GM19455 (cell line): ENCODE measurements at regions not wholly inside any gene's neighbourhood (a gene's known extent, or its start where the extent isn't known, plus 50 kb on each side); places are given as distances from the start of the nearest gene placed in this dataset.

Source experiments
- ATAC-seq: cut with Tn5 transposase; IDR thresholded peaks from one replicate; pipeline ENCODE4 v1.9.1; 2021; ENCODE audit not compliant: unreplicated experiment

DNA sequence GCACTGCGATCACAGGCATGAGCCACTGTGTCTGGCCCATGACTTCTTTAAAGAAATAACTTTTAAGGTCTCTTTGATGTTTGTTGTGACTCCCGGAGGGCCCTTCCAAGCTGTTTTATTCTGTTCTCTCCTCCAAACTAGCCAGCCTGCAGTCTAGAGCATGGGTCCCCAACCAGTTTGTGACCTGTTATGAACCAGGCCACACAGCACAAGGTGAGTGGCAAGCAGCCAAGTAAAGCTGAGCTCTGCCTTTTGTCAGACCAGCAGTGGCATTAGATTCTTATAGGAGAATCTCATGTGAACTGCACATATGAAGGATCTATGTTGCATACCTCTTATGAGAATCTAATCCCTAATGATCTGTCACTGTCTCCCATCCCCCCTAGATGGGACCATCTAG lies 223.9 kb upstream of the RGPD4 start:
- ATAC-seq: no peak

- no peak for ATAC-seq
Measured at GRCh38 chr2:107607054-107607453, 219.6 kb upstream of the RGPD4 start.

- no peak for ATAC-seq
Measured at GRCh38 chr2:107607473-107607872, 219.2 kb upstream of the RGPD4 start.

DNA sequence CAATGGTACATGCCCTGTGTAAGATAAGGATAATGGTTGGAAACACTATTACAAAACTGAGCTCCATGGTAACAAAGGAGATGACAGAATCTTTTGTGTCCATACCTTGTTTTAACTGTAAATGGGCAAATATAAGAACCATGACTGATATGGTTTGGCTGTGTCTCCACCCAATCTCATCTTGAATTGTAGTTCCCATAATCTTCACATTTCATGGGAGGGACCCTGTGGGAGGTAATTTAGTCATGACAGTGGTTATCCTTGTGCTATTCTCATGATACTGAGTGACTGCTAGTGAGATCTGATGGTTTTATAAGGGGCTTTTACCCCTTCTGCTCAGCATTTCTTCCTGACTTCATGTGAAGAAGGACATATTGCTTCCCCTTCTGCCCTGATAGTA lies 211.7 kb upstream of the RGPD4 start:
- no peak for ATAC-seq

- ATAC-seq: no peak
Measured at GRCh38 chr2:107618769-107619168, 207.9 kb upstream of the RGPD4 start.

DNA sequence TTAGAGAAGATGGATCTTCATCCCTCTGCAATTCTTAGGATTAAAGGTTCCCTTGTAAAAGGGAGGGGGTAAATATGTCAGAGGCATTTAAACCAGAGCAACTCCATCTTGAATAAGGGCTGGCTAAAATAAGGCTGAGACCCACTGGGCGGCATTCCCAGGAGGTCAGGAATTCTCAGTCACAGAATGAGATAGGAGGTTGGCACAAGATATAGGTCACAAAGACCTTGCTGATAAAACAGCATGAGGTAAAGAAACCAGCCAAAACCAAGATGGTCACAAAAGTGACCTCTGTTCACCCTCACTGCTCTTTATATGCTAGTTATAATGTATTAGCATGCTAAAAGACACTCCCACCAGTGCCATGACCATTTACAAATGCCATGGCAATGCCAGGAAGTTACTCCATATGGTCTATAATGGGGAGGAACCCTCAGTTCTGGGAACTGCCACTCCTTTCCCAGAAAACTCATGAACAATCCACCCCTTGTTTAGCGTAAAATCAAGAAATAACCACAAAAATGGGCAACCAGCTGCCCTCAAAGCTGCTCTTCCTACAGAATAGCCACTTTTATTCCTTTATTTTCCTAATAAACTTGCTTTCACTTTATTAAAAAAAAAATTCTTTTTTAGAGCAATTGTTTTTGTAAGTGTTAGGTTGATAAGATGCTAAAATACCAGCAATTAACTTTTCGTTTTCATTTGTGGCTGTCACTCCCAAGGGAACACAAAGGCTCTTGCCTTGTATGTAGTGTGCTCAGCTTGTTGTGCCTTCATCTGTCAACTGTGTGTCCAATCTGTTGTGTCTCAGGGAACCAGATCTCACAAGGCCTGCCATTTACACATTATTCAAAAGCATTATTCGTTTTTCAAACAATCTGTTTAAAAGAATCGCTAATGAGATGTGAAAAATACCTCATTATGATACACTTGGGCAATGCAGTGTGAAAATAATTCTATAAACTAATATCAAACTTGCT lies 205.2 kb upstream of the RGPD4 start:
- ATAC-seq: no peak

DNA sequence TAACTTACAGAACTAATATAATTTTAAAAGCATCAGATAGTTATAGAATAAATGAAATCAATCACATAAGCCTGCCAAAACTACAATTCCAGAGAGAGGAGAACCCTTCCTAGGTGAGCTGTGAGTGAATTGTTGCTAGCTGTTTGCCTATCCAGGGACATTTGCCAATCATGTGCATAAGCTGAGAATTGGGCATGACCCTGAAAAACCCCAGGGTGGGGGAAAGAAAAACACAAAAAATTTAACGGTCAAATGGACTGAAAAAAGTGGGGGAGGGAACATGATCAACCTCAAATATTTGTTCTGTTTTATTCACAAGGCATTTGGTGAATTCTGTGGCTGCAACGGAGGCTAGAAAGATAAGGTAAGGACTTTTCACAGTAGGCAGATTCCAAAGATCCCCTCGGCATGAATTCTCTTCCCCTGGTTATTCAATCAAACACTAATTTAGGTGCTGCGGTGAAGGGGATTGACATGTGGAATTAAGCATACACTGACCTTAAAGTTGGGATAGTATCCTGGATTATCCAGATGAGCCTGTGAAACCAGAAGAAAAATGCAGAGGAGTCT lies 203.9 kb upstream of the RGPD4 start:
- no peak for ATAC-seq

DNA sequence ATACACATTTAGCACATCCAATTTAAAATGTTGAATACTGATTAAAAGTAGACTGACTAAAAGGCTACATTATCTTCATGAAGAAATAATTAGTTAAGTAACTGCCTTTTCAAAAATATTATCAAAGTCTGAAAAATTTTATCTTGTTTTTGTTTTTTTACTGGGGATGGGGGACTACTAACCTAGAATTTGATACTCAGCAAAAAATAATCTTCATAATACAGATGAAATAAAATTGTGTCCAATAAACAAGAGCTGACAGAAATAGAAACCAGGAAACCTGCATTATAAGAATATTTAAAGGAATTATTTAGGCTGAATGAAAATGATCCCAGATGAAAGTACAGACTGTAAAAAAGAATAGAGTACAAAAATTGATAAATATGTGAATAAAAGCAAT lies 200.7 kb upstream of the RGPD4 start:
- no peak for ATAC-seq

DNA sequence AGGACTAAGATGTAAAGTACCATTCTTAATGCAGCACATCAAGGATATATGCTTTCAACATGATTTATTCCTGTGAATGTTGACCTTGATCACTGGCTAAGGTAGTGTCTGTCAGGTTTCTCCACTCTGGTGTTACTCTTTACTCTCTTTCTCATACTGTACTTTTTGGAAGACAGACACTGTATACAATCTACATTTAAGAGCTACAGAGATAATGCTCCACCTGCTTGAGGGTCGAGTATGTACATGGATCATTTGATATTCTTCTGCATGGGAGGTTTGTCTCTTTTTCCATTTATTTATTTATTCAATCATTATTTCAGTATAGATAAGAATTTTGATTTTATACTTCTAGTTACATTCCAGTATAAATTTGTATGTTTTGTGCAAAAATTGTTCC lies 199.5 kb upstream of the RGPD4 start:
- ATAC-seq: no peak

DNA sequence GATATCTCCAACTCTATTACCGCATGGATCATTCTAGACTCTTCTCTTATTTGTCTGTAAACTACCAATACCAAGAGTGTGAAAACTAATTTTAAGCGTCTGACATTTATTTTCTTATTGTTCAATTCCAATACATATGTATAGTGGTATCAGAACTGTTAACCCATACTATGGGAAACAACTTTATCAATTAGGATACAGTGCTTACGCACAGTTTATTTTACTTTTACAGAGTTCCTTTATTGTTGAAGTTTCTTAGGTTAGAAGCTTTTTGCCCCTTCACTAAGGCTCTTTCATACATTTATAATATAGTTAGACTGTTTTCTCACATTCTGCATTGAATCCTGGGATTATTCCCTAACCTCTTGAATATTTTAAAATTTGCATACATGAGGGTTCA lies 198.8 kb upstream of the RGPD4 start:
- ATAC-seq: no peak

DNA sequence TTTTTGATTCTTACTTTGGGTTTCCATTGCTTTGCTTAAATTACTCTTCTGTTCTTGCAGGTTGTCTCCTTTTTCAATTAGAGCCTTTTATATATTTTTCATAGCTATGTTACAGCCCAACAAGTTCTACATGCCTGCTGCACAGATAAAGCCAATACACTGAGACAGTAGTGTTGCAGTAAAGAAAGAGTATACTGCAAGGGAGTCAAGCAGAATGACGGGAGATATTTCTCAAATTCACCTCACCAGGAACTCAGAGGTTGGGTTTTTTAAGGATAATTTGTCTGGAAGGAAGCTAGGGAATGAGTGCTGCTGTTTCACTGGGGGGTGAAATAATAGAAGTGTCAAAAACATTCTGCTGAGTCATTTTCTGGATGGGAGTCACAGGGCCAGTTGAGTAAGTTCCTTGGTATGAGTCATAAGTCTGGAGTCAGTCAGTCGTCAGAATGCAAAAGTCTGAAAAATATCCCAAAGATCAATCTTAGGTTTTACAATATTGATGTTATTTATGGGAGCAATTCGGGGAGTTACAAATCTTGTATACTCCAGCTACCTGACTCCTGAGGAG lies 193.0 kb upstream of the RGPD4 start:
- ATAC-seq: no peak

DNA sequence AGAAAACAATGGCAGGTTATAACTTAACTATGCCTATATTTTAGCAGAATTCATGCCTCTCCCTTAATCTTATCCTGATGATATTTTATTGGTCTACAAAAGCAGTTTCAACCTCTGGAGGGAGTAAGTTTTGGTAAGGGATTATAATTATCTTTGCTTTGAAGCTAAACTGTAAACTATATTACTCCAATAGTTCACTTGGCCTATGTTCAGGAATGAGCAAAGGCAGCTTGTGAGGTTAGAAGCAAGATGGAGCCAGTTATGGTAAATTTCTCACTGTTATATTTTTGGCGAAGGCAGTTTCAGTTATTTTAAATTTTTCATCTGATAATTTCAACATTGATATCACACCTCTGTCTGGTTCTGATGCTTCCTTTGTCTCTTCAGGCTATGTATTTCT lies 192.5 kb upstream of the RGPD4 start:
- ATAC-seq: no peak

GRCh38 chr2:107635883-107636282 lies 190.8 kb upstream of the RGPD4 start:
- no peak for ATAC-seq

GRCh38 chr2:107645586-107645985 lies 181.1 kb upstream of the RGPD4 start:
- ATAC-seq: no peak

DNA sequence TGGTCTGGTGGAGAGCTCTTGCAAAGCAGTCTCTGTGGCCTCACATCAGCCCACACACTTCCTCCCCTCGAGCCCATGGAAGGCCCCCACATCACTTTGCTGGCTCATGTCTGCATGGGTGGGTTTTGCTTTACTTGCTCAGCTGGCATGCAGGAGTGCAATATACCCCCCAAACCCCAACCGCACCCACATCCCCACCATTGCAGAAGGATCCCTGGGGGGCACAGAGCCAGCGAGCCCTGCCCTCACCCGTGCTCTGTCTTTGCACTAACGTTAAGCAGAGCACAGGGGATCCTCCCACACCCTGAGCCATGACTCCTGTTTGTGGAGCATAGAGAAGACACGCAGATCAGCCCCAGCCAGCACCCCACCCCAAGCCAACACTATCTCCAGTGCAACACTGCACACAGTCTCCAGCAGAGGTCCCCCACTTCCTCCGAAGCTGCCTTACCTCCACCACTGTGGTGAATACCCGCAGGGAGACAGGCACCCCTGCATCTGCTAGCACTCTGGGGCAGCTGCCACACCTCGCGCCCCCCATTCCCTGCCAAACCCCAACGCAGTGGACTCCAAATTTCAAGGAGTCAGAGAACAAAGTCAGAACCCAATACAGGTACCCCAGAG lies 177.8 kb upstream of the RGPD4 start:
- no peak for ATAC-seq

DNA sequence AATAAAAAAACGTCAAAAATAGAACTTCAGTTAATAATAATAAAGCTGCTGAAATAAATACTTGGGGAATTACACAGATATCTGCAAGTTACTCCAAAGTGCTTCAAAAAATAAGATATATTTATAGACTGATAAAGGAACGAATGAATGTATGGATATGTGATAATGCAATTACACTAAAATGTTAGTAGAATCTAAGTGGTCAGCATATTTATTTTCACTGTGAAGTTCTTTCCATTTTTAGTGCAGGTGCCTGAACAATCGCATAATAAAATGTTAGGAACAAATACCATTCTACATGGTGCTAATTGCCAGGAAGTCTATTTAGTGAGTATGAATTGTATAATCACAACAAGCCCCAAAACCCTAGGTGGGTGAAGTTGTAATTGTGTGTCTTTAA lies 169.6 kb upstream of the RGPD4 start:
- no peak for ATAC-seq

- no peak for ATAC-seq
Measured at GRCh38 chr2:107663632-107664031, 163.1 kb upstream of the RGPD4 start.

- ATAC-seq: no peak
Measured at GRCh38 chr2:107669335-107669734, 157.4 kb upstream of the RGPD4 start.

DNA sequence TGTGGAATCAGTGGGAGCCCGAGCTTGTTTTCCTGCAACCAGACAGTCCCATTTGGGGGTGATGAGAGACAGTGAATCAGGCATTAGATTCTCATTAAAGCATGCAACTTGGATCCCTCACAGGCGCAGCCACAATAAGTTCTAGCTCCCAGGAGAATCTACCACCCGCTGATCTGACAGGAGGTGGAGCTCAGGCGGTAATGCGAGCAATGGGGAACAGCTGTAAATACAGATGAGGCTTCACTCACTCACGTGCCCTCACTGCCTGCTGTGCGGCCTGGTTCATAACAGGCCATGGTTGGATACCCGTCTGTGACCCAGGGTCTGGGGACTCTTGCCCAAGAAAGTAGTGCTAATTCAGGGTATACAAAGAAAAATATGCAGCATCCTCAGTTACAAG lies 144.8 kb upstream of the RGPD4 start:
- ATAC-seq: no peak

GRCh38 chr2:107684421-107684820 lies 142.3 kb upstream of the RGPD4 start:
- no peak for ATAC-seq

DNA sequence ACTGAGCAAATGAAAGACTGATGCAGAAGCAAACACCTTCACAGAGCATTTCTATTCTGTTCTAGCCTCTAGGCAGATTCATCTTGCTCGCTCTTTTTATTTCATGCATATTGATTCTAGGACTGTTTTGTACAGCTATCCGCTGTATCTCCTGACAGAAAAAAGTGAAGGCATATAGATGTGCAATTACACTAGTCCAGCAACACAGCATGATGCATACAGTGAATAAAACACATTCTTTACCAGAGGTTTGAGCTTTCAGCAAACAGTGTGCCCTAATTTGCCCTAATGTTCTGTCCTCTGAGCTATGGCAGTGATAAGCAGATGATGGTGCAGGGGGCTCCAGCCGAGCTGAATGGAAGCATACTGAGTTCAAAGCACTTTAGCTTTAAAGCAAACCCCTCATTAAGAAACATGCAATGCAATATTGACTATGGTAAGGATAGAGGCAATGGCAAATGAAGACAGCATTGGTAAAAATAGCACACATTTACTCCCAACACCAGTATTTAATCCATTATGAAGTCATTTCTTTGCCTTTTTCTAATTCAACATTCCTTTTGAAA lies 141.2 kb upstream of the RGPD4 start:
- no peak for ATAC-seq
